Activated CD8-positive, alpha-beta memory T cell treated with anti-CD3 and anti-CD28 coated beads, Interleukin-2, amount 50 U/mL, for 4 hours (primary cell): ENCODE measurements at regions not wholly inside any gene's neighbourhood (a gene's known extent, or its start where the extent isn't known, plus 50 kb on each side); places are given as distances from the start of the nearest gene placed in this dataset.

Experiments
- DNase-seq: peaks from one replicate; pipeline ENCODE4 v3.0.0-alpha.2; 2020

- DNase-seq = no peak
These were observed 398.3 kb downstream of the PRDM5 start for GRCh38 chr4:120524237-120524636.

GRCh38 chr4:120520761-120521160, 401.8 kb downstream of the PRDM5 start:
- DNase-seq = no peak

- DNase-seq = no peak
These were observed 404.6 kb downstream of the PRDM5 start for GRCh38 chr4:120517966-120518365.

- no peak for DNase-seq
These were observed 412.8 kb downstream of the PRDM5 start for GRCh38 chr4:120509719-120510118.

- DNase-seq = no peak
These were observed 413.3 kb downstream of the PRDM5 start for GRCh38 chr4:120509222-120509621.

- no peak for DNase-seq
These were observed 414.5 kb downstream of the PRDM5 start for GRCh38 chr4:120508036-120508435.

- no peak for DNase-seq
These were observed 416.0 kb downstream of the PRDM5 start for GRCh38 chr4:120506536-120506935.

- DNase-seq = no peak
These were observed 423.8 kb downstream of the PRDM5 start for GRCh38 chr4:120498678-120499077.

- no peak for DNase-seq
These were observed 424.8 kb upstream of the MAD2L1 start for GRCh38 chr4:120491481-120491880.

GRCh38 chr4:120481756-120482155, 415.1 kb upstream of the MAD2L1 start:
- no peak for DNase-seq

- no peak for DNase-seq
These were observed 405.9 kb upstream of the MAD2L1 start for GRCh38 chr4:120472447-120473131.

GRCh38 chr4:120466429-120466828, 399.8 kb upstream of the MAD2L1 start:
- no peak for DNase-seq

GRCh38 chr4:120454788-120455187, 388.1 kb upstream of the MAD2L1 start:
- DNase-seq = no peak

- DNase-seq = no peak
These were observed 385.9 kb upstream of the MAD2L1 start for GRCh38 chr4:120452536-120452935.

GRCh38 chr4:120452001-120452400, 385.4 kb upstream of the MAD2L1 start:
- no peak for DNase-seq

- no peak for DNase-seq
These were observed 381.1 kb upstream of the MAD2L1 start for GRCh38 chr4:120447774-120448173.

- no peak for DNase-seq
These were observed 379.5 kb upstream of the MAD2L1 start for GRCh38 chr4:120446051-120446567.

GRCh38 chr4:120445186-120445585, 378.5 kb upstream of the MAD2L1 start:
- no peak for DNase-seq

- no peak for DNase-seq
These were observed 376.5 kb upstream of the MAD2L1 start for GRCh38 chr4:120443116-120443515.

- no peak for DNase-seq
These were observed 374.1 kb upstream of the MAD2L1 start for GRCh38 chr4:120440730-120441129.

GRCh38 chr4:120435179-120435578, 368.5 kb upstream of the MAD2L1 start:
- no peak for DNase-seq

GRCh38 chr4:120434756-120435155, 368.1 kb upstream of the MAD2L1 start:
- no peak for DNase-seq

- DNase-seq = no peak
These were observed 365.7 kb upstream of the MAD2L1 start for GRCh38 chr4:120432301-120432860.

- no peak for DNase-seq
These were observed 364.5 kb upstream of the MAD2L1 start for GRCh38 chr4:120431180-120431579.

- DNase-seq = no peak
These were observed 351.5 kb upstream of the MAD2L1 start for GRCh38 chr4:120418146-120418545.
